Cardiac muscle cell (in vitro differentiated cells and primary cell): ENCODE measurements at regions not wholly inside any gene's neighbourhood (a gene's known extent, or its start where the extent isn't known, plus 50 kb on each side); places are given as distances from the start of the nearest gene placed in this dataset.

ENCODE experiments used
- DNase-seq, 2 donors: peaks; one replicate each; pipeline versions ENCODE4 v3.0.0 to v3.0.0-alpha.2; 2010 to 2017; ENCODE audit warnings: low read depth in 1 of 2, low spot score in 1 of 2
- H3K27ac ChIP-seq: fragments of 200-600 bp; sonication (generic); 2 replicates; pipeline ENCODE4 v1.5.1; 2016
- H3K27me3 ChIP-seq: fragments of 200-600 bp; sonication (generic); 2 replicates; pipeline ENCODE4 v1.6.0; 2016; ENCODE audit warnings: control low read depth
- H3K36me3 ChIP-seq: fragments of 200-600 bp; sonication (generic); 2 replicates; pipeline ENCODE4 v1.5.1; 2016; ENCODE audit warnings: control low read depth
- H3K4me1 ChIP-seq: fragments of 200-600 bp; sonication (generic); 2 replicates; pipeline ENCODE4 v1.8.1; 2017; ENCODE audit warnings: low read depth, mild to moderate bottlenecking, mixed run types
- H3K4me3 ChIP-seq: fragments of 200-600 bp; sonication (generic); 2 replicates; pipeline ENCODE4 v1.5.1; 2016; ENCODE audit warnings: mild to moderate bottlenecking
- H3K9me3 ChIP-seq: fragments of 200-600 bp; sonication (generic); 2 replicates; pipeline ENCODE4 v1.5.1; 2017; ENCODE audit warnings: low read depth, mild to moderate bottlenecking, control low read depth
- CTCF ChIP-seq: IDR thresholded peaks from 2 replicates; pipeline ENCODE4 v1.5.1; 2012; ENCODE audit warnings: low read depth, mild to moderate bottlenecking, low read length

- H3K27me3 ChIP-seq: no peaks in the 10 kb centered on the region
- TF ChIP-seq CTCF: no peak
- no peaks in the 10 kb centered on the region for H3K4me1 ChIP-seq
- DNase-seq: no peak
- no peak overlapping the region for H3K27ac ChIP-seq
- no peak overlapping the region for H3K4me3 ChIP-seq
- H3K36me3 ChIP-seq: no peaks in the 10 kb centered on the region
- H3K9me3 ChIP-seq: no peaks in the 10 kb centered on the region
Observed at GRCh38 chr3:87873136-87873535, 185.7 kb downstream of the CGGBP1 start.

GRCh38 chr3:87867001-87867400 lies 191.8 kb downstream of the CGGBP1 start:
- no peaks in the 10 kb centered on the region for H3K36me3 ChIP-seq
- no peak overlapping the region for H3K27ac ChIP-seq
- no peaks in the 10 kb centered on the region for H3K27me3 ChIP-seq
- H3K4me1 ChIP-seq: no peaks in the 10 kb centered on the region
- H3K4me3 ChIP-seq: no peak overlapping the region
- DNase-seq: peak in 1 of 2 donors; percentile 1
- no peaks in the 10 kb centered on the region for H3K9me3 ChIP-seq
- TF ChIP-seq CTCF: no peak

GRCh38 chr3:87856126-87856525 lies 202.7 kb downstream of the CGGBP1 start:
- no peak overlapping the region for H3K4me3 ChIP-seq
- H3K4me1 ChIP-seq: no peaks in the 10 kb centered on the region
- peak in 1 of 2 donors; percentile 1 for DNase-seq
- no peak overlapping the region for H3K27ac ChIP-seq
- no peaks in the 10 kb centered on the region for H3K9me3 ChIP-seq
- no peaks in the 10 kb centered on the region for H3K36me3 ChIP-seq
- H3K27me3 ChIP-seq: no peaks in the 10 kb centered on the region
- no peak for TF ChIP-seq CTCF

GRCh38 chr3:87855616-87856015 lies 203.2 kb downstream of the CGGBP1 start:
- no peak overlapping the region for H3K4me3 ChIP-seq
- no peaks in the 10 kb centered on the region for H3K9me3 ChIP-seq
- no peaks in the 10 kb centered on the region for H3K27me3 ChIP-seq
- H3K36me3 ChIP-seq: no peaks in the 10 kb centered on the region
- peak in 1 of 2 donors; percentile 19 for DNase-seq
- no peak for TF ChIP-seq CTCF
- H3K27ac ChIP-seq: no peak overlapping the region
- no peaks in the 10 kb centered on the region for H3K4me1 ChIP-seq

- Histone ChIP-seq H3K4me3 (no peak overlapping the region), H3K27me3 (no peaks in the 10 kb centered on the region), H3K9me3 (no peaks in the 10 kb centered on the region), H3K27ac (no peak overlapping the region), H3K4me1 (no peaks in the 10 kb centered on the region), H3K36me3 (no peaks in the 10 kb centered on the region)
- no peak for DNase-seq
- no peak for TF ChIP-seq CTCF
Observed at GRCh38 chr3:87855211-87855610, 203.6 kb downstream of the CGGBP1 start.

- no peak overlapping the region for H3K4me3 ChIP-seq
- no peak overlapping the region for H3K27ac ChIP-seq
- no peaks in the 10 kb centered on the region for H3K9me3 ChIP-seq
- H3K4me1 ChIP-seq: no peaks in the 10 kb centered on the region
- DNase-seq: no peak
- TF ChIP-seq CTCF: no peak
- H3K27me3 ChIP-seq: no peaks in the 10 kb centered on the region
- H3K36me3 ChIP-seq: no peaks in the 10 kb centered on the region
Observed at GRCh38 chr3:87848003-87848402, 210.8 kb downstream of the CGGBP1 start.
